Keratinocyte (primary cell): ENCODE measurements at regions not wholly inside any gene's neighbourhood (a gene's known extent, or its start where the extent isn't known, plus 50 kb on each side); places are given as distances from the start of the nearest gene placed in this dataset.
"Not testable (repeated sequence)": the region's sequence is repeated elsewhere in the genome, so short reads cannot be mapped to it uniquely, and the experiment has no call there.

Experiments used
- DNase-seq: peaks from one replicate; pipeline ENCODE4 v3.0.0-alpha.2; 2011; ENCODE audit warnings: low read depth, missing footprints, low spot score
- FAIRE-seq: peaks from 2 replicates; lab custom pipeline; 2011; peaks lifted over from hg19 to GRCh38; lab: Jason Lieb, UNC
- H2AFZ ChIP-seq: 2 replicates; pipeline ENCODE4 v1.6.0; 2012; ENCODE audit warnings: low read length, control low read depth, inconsistent platforms; ENCODE audit not compliant: control insufficient read depth
- H3K27ac ChIP-seq: 2 replicates; pipeline ENCODE4 v1.5.1; 2011; ENCODE audit warnings: low read length; ENCODE audit not compliant: control insufficient read depth, insufficient read depth
- H3K27me3 ChIP-seq: 3 replicates; pipeline ENCODE4 v1.6.0; 2011; ENCODE audit warnings: low read length; ENCODE audit not compliant: control insufficient read depth, insufficient read depth; ENCODE audit errors: extremely low read depth
- H3K36me3 ChIP-seq, 2 experiments: 2 replicates in 1 of 2; 3 replicates in 1 of 2; pipeline ENCODE4 v1.5.1; 2011; ENCODE audit warnings: low read length in 2 of 2, mild to moderate bottlenecking in 1 of 2; ENCODE audit not compliant: control insufficient read depth in 2 of 2, insufficient read depth in 2 of 2; ENCODE audit errors: extremely low read depth in 1 of 2
- H3K4me1 ChIP-seq: 3 replicates; pipeline ENCODE4 v1.5.1; 2011; ENCODE audit warnings: low read length; ENCODE audit not compliant: control insufficient read depth, insufficient read depth; ENCODE audit errors: extremely low read depth
- H3K4me2 ChIP-seq: 3 replicates; pipeline ENCODE4 v1.6.0; 2011; ENCODE audit warnings: low read depth, low read length; ENCODE audit not compliant: control insufficient read depth, insufficient read depth; ENCODE audit errors: extremely low read depth
- H3K4me3 ChIP-seq, 3 experiments: fragments of 200-600 bp in 1 of 3; sonication (generic) in 1 of 3; 2 replicates in 2 of 3; 3 replicates in 1 of 3; pipeline ENCODE4 v1.5.1; 2011 to 2016; ENCODE audit warnings: low read length in 3 of 3, mild to moderate bottlenecking in 3 of 3, control low read depth in 2 of 3, inconsistent platforms in 1 of 3, low read depth in 1 of 3, mixed read lengths in 1 of 3, mixed run types in 1 of 3, moderate library complexity in 1 of 3; ENCODE audit not compliant: control insufficient read depth in 2 of 3, insufficient read depth in 2 of 3; ENCODE audit errors: extremely low read depth in 1 of 3
- H3K79me2 ChIP-seq: 2 replicates; pipeline ENCODE4 v1.6.0; 2012; ENCODE audit warnings: low read length; ENCODE audit not compliant: control insufficient read depth, insufficient read depth
- H3K9ac ChIP-seq: 3 replicates; pipeline ENCODE4 v1.6.0; 2011; ENCODE audit warnings: low read length; ENCODE audit not compliant: control insufficient read depth, insufficient read depth; ENCODE audit errors: extremely low read depth
- H3K9me1 ChIP-seq: 3 replicates; pipeline ENCODE4 v1.6.0; 2011; ENCODE audit warnings: low read length; ENCODE audit not compliant: control insufficient read depth, insufficient read depth; ENCODE audit errors: extremely low read depth
- H3K9me3 ChIP-seq: 2 replicates; pipeline ENCODE4 v1.5.1; 2012; ENCODE audit warnings: low read depth, low read length; ENCODE audit not compliant: control insufficient read depth
- H4K20me1 ChIP-seq: 3 replicates; pipeline ENCODE4 v1.6.0; 2011; ENCODE audit warnings: low read length; ENCODE audit not compliant: control insufficient read depth, insufficient read depth; ENCODE audit errors: extremely low read depth
- EZH2 ChIP-seq: IDR thresholded peaks from one replicate; pipeline ENCODE4 v1.6.1; 2012; ENCODE audit warnings: inconsistent platforms, mild to moderate bottlenecking, low read length, moderate library complexity
- dilution Hi-C: fragments of 300-500 bp; cut with MboI; formaldehyde crosslinking; loops from one replicate; pipeline ENCODE4 v1.7.0; 2020; ENCODE audit warnings: low sequenced_read_pairs; ENCODE audit not compliant: extremely low pct_ligation_motif_present
- TF ChIP-seq, protein P1 (sequence below), 3 experiments: IDR thresholded peaks in 1 of 3; conservative IDR thresholded peaks in 1 of 3; optimal IDR thresholded peaks in 1 of 3; 2 replicates in 2 of 3; 3 replicates in 1 of 3; pipeline versions ENCODE3 to v1.5.1; 2011; ENCODE audit warnings: low read length in 3 of 3, mild to moderate bottlenecking in 3 of 3, moderate library complexity in 2 of 3, control low read depth in 1 of 3, inconsistent platforms in 1 of 3; ENCODE audit not compliant: insufficient read depth in 2 of 3; ENCODE audit errors: extremely low read depth in 1 of 3

DNA sequence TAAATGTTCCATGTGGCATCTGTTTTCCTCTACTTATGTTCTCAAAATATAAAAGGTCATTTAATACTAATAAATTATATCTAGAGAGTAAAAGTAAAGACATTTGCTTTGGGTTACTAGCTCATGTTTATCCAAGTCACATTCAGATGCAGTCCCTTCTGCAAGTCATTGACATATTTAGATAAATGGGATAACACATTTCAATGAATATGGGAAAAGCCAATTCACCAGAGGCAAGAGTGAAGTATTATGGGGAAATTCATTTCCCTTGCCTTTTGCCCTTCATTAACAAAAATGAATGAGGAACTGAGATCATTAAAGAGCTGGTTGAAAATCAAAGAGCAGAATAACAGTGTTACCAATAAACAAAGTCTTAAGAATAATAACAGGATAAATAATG lies 306.2 kb upstream of the FSTL5 start:
- H3K79me2 ChIP-seq = no peaks in the 10 kb centered on the region
- no peak for DNase-seq
- H4K20me1 ChIP-seq = no peaks in the 10 kb centered on the region
- no peaks in the 10 kb centered on the region for H3K27me3 ChIP-seq
- H3K4me2 ChIP-seq = no peak overlapping the region
- TF ChIP-seq, protein P1, sequence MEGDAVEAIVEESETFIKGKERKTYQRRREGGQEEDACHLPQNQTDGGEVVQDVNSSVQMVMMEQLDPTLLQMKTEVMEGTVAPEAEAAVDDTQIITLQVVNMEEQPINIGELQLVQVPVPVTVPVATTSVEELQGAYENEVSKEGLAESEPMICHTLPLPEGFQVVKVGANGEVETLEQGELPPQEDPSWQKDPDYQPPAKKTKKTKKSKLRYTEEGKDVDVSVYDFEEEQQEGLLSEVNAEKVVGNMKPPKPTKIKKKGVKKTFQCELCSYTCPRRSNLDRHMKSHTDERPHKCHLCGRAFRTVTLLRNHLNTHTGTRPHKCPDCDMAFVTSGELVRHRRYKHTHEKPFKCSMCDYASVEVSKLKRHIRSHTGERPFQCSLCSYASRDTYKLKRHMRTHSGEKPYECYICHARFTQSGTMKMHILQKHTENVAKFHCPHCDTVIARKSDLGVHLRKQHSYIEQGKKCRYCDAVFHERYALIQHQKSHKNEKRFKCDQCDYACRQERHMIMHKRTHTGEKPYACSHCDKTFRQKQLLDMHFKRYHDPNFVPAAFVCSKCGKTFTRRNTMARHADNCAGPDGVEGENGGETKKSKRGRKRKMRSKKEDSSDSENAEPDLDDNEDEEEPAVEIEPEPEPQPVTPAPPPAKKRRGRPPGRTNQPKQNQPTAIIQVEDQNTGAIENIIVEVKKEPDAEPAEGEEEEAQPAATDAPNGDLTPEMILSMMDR (optimal IDR thresholded peaks at IDR 0.05 in 1 of 3, IDR thresholded peaks at IDR 0.05 in 1 of 3, conservative IDR thresholded peaks at IDR 0.05 in 1 of 3; ENCODE audit: extremely low read depth in 1 of 3, insufficient read depth in 2 of 3, low read length in 3 of 3) = no peak
- TF ChIP-seq EZH2 = no peak
- H3K36me3 ChIP-seq = no peaks in the 10 kb centered on the region
- H3K9me3 ChIP-seq = no peaks in the 10 kb centered on the region
- FAIRE-seq = no peak
- H3K27ac ChIP-seq = no peak overlapping the region
- H2AFZ ChIP-seq = no peak overlapping the region
- dilution Hi-C loops = no loop called here
- H3K4me3 ChIP-seq = no peak overlapping the region
- H3K9me1 ChIP-seq = no peaks in the 10 kb centered on the region
- H3K9ac ChIP-seq = no peak overlapping the region
- H3K4me1 ChIP-seq = no peaks in the 10 kb centered on the region

DNA sequence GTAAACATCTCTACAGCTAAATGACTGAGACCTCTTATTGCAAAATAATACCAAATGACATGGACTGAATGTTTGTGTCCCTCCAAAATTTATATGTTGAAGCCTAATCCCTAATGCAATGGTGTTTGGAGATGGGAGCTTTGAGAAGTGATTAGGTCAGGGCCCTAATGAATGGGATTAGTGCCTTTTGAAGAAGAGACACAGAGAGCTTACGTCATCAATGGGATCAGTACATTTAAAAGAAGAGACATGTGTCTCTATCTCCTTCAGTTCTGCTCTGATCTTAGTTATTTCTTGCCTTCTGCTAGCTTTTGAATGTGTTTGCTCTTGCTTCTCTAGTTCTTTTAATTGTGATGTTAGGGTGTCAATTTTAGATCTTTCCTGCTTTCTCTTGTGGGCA lies 301.6 kb upstream of the FSTL5 start:
- FAIRE-seq, H3K4me2 ChIP-seq, H4K20me1 ChIP-seq, H2AFZ ChIP-seq, dilution Hi-C loops, H3K27ac ChIP-seq, H3K79me2 ChIP-seq, H3K9me1 ChIP-seq, DNase-seq, H3K27me3 ChIP-seq, H3K4me1 ChIP-seq, H3K36me3 ChIP-seq, H3K9me3 ChIP-seq, H3K4me3 ChIP-seq, H3K9ac ChIP-seq: not testable (repeated sequence)

DNA sequence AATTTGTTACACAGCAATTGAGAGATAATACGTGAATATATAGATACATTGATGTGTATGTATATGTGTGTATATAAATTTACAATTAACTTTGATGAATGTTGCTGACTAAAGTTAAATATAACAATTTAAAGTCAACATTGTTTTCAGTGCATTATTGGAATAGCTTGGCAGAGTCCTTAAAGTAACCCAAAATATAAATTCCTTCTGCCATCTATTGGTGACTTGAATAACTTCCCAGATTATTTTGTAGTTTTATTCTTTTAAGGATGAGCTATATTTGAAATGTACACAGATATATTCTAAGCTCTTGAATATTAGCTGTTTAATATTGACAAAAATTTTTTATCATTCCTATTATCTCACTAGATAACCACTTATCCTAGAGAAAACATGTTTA lies 298.2 kb upstream of the FSTL5 start:
- no peaks in the 10 kb centered on the region for H3K9me1 ChIP-seq
- no peaks in the 10 kb centered on the region for H3K79me2 ChIP-seq
- DNase-seq (no peak), FAIRE-seq (no peak)
- H3K27me3 ChIP-seq = no peaks in the 10 kb centered on the region
- H3K9me3 ChIP-seq = no peaks in the 10 kb centered on the region
- peaks cover under 1% of the 10 kb centered on the region for H3K4me1 ChIP-seq
- H4K20me1 ChIP-seq = no peaks in the 10 kb centered on the region
- H3K4me2 ChIP-seq = no peak overlapping the region
- dilution Hi-C loops = no loop called here
- H3K27ac ChIP-seq = no peak overlapping the region
- no peak for TF ChIP-seq EZH2
- TF ChIP-seq, protein P1 (optimal IDR thresholded peaks at IDR 0.05 in 1 of 3, IDR thresholded peaks at IDR 0.05 in 1 of 3, conservative IDR thresholded peaks at IDR 0.05 in 1 of 3; ENCODE audit: extremely low read depth in 1 of 3, insufficient read depth in 2 of 3, low read length in 3 of 3) = no peak
- no peaks in the 10 kb centered on the region for H3K36me3 ChIP-seq
- H2AFZ ChIP-seq = no peak overlapping the region
- H3K9ac ChIP-seq = no peak overlapping the region
- no peak overlapping the region for H3K4me3 ChIP-seq
